ENCODE measurements at regions not wholly inside any gene's neighbourhood (a gene's known extent, or its start where the extent isn't known, plus 50 kb on each side); places are given as distances from the start of the nearest gene placed in this dataset.

DNA sequence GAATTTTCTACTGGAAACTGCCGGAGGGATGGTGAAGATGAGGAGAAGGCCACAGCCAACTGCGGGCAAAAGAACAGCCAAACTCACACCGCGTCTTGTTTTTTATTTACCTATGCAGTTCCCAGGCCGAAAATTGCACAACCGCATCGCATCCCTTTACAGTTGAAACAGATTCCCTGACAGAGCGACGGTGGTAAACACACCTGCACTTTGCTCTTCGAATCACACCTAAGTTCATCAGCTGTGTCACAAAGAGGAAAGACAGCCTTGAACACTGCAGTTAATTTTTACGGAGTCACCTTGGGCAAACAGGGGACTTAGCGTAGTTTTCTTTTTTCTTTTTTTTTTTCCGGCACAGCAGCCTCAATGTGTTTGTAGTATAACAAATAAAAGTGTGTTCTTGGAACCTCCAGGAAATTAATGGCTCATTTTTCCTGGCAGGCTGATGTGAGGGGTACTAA lies 272.0 kb upstream of the DIO3 start:
- CTCF ChIA-PET = no interaction called here
- intact Hi-C loops (cut with micrococcal nuclease) = no loop called here
- DNase-seq (ENCODE audit: unreplicated experiment) = no peak
- H3K27ac Mint-ChIP-seq (ENCODE audit: low read depth, unreplicated experiment) = no peak overlapping the region
- peaks cover 49% of the 10 kb centered on the region for H3K27me3 Mint-ChIP-seq (ENCODE audit: insufficient read depth, unreplicated experiment)
- H3K36me3 Mint-ChIP-seq (ENCODE audit: insufficient read depth, unreplicated experiment) = no peaks in the 10 kb centered on the region
- no peaks in the 10 kb centered on the region for H3K9me3 Mint-ChIP-seq (ENCODE audit: unreplicated experiment)
- no peak for TF ChIP-seq CTCF (IDR thresholded peaks at IDR 0.05; ENCODE audit: unreplicated experiment)
- H3K4me3 Mint-ChIP-seq (ENCODE audit: unreplicated experiment) = no peak overlapping the region
- POLR2A ChIA-PET = no interaction called here
- H3K4me1 Mint-ChIP-seq (ENCODE audit: insufficient read depth, unreplicated experiment) = peaks cover 6% of the 10 kb centered on the region
- no TSS peak for BruUV-seq (replicated peaks)

- Mint-ChIP-seq H3K9me3 (ENCODE audit: unreplicated experiment) (no peaks in the 10 kb centered on the region), H3K4me1 (ENCODE audit: insufficient read depth, unreplicated experiment) (peaks cover 6% of the 10 kb centered on the region), H3K27ac (ENCODE audit: low read depth, unreplicated experiment) (no peak overlapping the region), H3K36me3 (ENCODE audit: insufficient read depth, unreplicated experiment) (no peaks in the 10 kb centered on the region), H3K4me3 (ENCODE audit: unreplicated experiment) (no peak overlapping the region), H3K27me3 (ENCODE audit: insufficient read depth, unreplicated experiment) (peaks cover 44% of the 10 kb centered on the region)
- POLR2A ChIA-PET = no interaction called here
- CTCF ChIA-PET = no interaction called here
- BruUV-seq (replicated peaks) = no TSS peak
- intact Hi-C loops (cut with micrococcal nuclease) = no loop called here
- no peak for DNase-seq (ENCODE audit: unreplicated experiment)
- no peak for TF ChIP-seq CTCF (IDR thresholded peaks at IDR 0.05; ENCODE audit: unreplicated experiment)
These were observed 271.4 kb upstream of the DIO3 start for GRCh38 chr14:101289911-101290310.

- ChIA-PET CTCF (no interaction called here), POLR2A (no interaction called here)
- intact Hi-C loops (cut with micrococcal nuclease) = no loop called here
- Mint-ChIP-seq H3K4me3 (ENCODE audit: unreplicated experiment) (no peak overlapping the region), H3K36me3 (ENCODE audit: insufficient read depth, unreplicated experiment) (no peaks in the 10 kb centered on the region), H3K27ac (ENCODE audit: low read depth, unreplicated experiment) (no peak overlapping the region), H3K9me3 (ENCODE audit: unreplicated experiment) (no peaks in the 10 kb centered on the region), H3K27me3 (ENCODE audit: insufficient read depth, unreplicated experiment) (peaks cover 37% of the 10 kb centered on the region), H3K4me1 (ENCODE audit: insufficient read depth, unreplicated experiment) (peaks cover 6% of the 10 kb centered on the region)
- no peak for DNase-seq (ENCODE audit: unreplicated experiment)
- no peak for TF ChIP-seq CTCF (IDR thresholded peaks at IDR 0.05; ENCODE audit: unreplicated experiment)
- BruUV-seq (replicated peaks) = no TSS peak
These were observed 270.7 kb upstream of the DIO3 start for GRCh38 chr14:101290611-101291010.

DNA sequence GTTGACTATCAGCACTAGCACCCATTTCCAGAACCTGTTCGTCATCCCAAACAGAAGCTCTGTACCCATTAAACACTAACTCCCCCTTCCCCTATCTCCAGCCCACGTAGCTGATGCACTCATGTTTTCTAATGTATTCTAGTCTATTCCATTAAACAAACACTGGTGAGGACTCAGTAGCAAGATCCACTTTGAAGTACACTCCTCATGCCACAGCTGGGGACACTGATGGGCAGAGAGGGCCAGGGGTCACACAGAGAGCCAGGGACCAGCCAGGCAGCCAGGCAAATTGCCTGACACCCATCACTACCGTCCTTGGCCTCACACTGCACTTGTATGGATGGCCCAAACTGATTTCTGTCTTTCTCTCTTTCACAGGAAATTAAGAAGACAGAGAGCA lies 269.9 kb upstream of the DIO3 start:
- CTCF ChIA-PET = interaction anchor here (0.6 kb wide), 1 partner anchor 188 kb away, joined by 3 read pairs; no protein-coding TSS in a partner anchor
- intact Hi-C loops (cut with micrococcal nuclease) = no loop called here
- BruUV-seq (replicated peaks) = no TSS peak
- Mint-ChIP-seq H3K27me3 (ENCODE audit: insufficient read depth, unreplicated experiment) (peaks cover 29% of the 10 kb centered on the region), H3K4me3 (ENCODE audit: unreplicated experiment) (no peak overlapping the region), H3K4me1 (ENCODE audit: insufficient read depth, unreplicated experiment) (peaks cover 6% of the 10 kb centered on the region), H3K36me3 (ENCODE audit: insufficient read depth, unreplicated experiment) (no peaks in the 10 kb centered on the region), H3K27ac (ENCODE audit: low read depth, unreplicated experiment) (no peak overlapping the region), H3K9me3 (ENCODE audit: unreplicated experiment) (peaks cover 6% of the 10 kb centered on the region)
- TF ChIP-seq CTCF (IDR thresholded peaks at IDR 0.05; ENCODE audit: unreplicated experiment) = no peak
- POLR2A ChIA-PET = no interaction called here
- no peak for DNase-seq (ENCODE audit: unreplicated experiment)
